ENCODE measurements at regions not wholly inside any gene's neighbourhood (a gene's known extent, or its start where the extent isn't known, plus 50 kb on each side); places are given as distances from the start of the nearest gene placed in this dataset. TPM values are rescaled to one million over a fixed set of nuclear protein-coding genes. Genes with fewer than 3 reads are reported as not detected.

DNA sequence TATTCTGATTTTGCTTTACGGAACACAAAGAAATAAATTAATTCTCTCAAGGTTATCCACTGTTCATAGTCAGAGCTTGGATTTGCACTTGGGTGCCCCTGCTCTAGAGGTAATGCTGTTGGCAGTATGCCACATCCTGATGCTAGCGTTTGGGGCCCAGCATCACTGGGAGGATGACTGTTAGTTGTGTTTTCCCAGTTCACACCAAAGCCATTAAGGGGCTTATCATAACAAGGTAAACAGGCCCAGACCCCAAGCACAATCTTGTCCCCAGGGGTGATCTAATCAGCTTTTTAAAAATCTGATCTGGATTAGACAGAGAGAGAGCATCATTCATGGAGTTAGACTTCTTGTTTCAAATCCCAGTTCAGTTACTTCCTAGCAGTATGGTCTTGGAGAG lies 60.2 kb upstream of the PBX1 start:
- H2AFZ ChIP-seq (ENCODE audit: low read length), result no peak overlapping the region
- H3K27ac ChIP-seq (ENCODE audit: low read depth, low read length), result no peak overlapping the region
- no peaks in the 10 kb centered on the region for H4K20me1 ChIP-seq (ENCODE audit: insufficient read depth, low read length)
- no peak overlapping the region for H3K4me2 ChIP-seq (ENCODE audit: insufficient read depth, low read length)
- no peak for TF ChIP-seq CTCF (IDR thresholded peaks at IDR 0.05; ENCODE audit: extremely low read depth, low read depth, low read length)
- H3K36me3 ChIP-seq (ENCODE audit: insufficient read depth, low read length), result no peaks in the 10 kb centered on the region
- H3K9me3 ChIP-seq (ENCODE audit: low read depth, low read length), result no peaks in the 10 kb centered on the region
- DNase-seq (ENCODE audit: insufficient read length, low spot score, missing footprints), result no peak
- H3K27me3 ChIP-seq (ENCODE audit: insufficient read depth, low read length), result no peaks in the 10 kb centered on the region
- H3K79me2 ChIP-seq (ENCODE audit: insufficient read depth, low read length), result no peaks in the 10 kb centered on the region
- H3K4me1 ChIP-seq (ENCODE audit: insufficient read depth, low read length), result no peaks in the 10 kb centered on the region
- H3K4me3 ChIP-seq (ENCODE audit: insufficient read depth, low read length), result no peak overlapping the region

DNA sequence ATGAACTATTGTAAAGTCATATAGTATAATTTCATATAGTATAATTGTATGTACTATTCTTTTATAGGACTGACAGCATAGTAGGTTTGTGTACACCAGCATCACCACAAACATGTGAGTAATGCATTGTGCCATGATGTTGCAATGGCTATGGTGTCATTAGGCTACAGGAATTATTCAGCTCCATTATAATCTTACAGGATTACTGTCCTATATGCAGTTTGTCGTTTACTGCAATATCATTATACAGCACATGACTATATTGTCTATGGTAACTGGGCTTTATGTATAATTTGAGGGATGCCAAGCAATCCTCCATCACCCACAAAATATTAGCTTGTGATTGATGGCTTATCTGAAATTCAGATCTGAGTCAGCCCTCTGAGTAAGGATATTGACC lies 54.2 kb upstream of the PBX1 start:
- no peak for DNase-seq (ENCODE audit: insufficient read length, low spot score, missing footprints)

More for the DNA sequence above, 54.2 kb upstream of the PBX1 start:
- no peaks in the 10 kb centered on the region for H4K20me1 ChIP-seq (ENCODE audit: insufficient read depth, low read length)
- no peaks in the 10 kb centered on the region for H3K27me3 ChIP-seq (ENCODE audit: insufficient read depth, low read length)
- no peaks in the 10 kb centered on the region for H3K79me2 ChIP-seq (ENCODE audit: insufficient read depth, low read length)
- H3K4me2 ChIP-seq (ENCODE audit: insufficient read depth, low read length), result no peak overlapping the region
- H3K27ac ChIP-seq (ENCODE audit: low read depth, low read length), result no peak overlapping the region
- no peak for TF ChIP-seq CTCF (IDR thresholded peaks at IDR 0.05; ENCODE audit: extremely low read depth, low read depth, low read length)
- H2AFZ ChIP-seq (ENCODE audit: low read length), result no peak overlapping the region
- no peaks in the 10 kb centered on the region for H3K4me1 ChIP-seq (ENCODE audit: insufficient read depth, low read length)
- H3K36me3 ChIP-seq (ENCODE audit: insufficient read depth, low read length), result no peaks in the 10 kb centered on the region
- H3K4me3 ChIP-seq (ENCODE audit: insufficient read depth, low read length), result no peak overlapping the region
- no peaks in the 10 kb centered on the region for H3K9me3 ChIP-seq (ENCODE audit: low read depth, low read length)

Small RNAs in the stretch of these regions (small RNA-seq; reads per million reads assigned to genes)
- not detected for gene RF00012
- gene RNA5SP62, result not detected
- not detected for gene RNA5SP63
- gene RNU5F-6P, result not detected
